AG09319 (cell line): ENCODE measurements at regions not wholly inside any gene's neighbourhood (a gene's known extent, or its start where the extent isn't known, plus 50 kb on each side); places are given as distances from the start of the nearest gene placed in this dataset.

Experiments
- DNase-seq: peaks from one replicate; pipeline ENCODE4 v3.0.0-alpha.2; 2010; ENCODE audit warnings: low read depth; ENCODE audit errors: extremely low read depth
- TF ChIP-seq, protein P1 (sequence below): IDR thresholded peaks from 2 replicates; pipeline ENCODE4 v1.5.1; 2011; ENCODE audit warnings: low read depth, mild to moderate bottlenecking, inconsistent platforms, low read length, moderate library complexity

DNA sequence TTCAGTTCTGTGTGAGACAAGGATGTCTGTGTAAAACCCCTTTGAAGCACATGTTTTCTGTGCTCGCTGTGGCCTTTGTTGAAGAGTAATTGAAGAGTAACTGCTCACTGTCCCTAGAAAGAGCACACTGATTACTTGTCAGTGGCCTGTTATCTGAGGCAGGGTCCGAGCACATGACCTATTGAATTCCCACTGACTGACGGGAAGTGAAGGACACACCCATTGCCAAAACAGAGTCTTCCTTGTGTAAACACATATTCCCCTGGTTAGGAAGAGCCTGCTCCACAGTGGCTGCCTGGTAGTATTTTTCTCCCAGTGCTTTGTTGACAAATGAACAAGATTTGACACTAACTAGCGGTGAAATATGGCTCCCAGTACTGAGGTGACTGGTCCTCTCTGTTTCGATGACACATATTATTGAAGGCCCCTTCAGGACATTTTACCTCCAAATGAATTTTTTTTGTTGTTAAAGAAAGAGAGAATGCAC is 148.5 kb upstream of the GYPC start:
- TF ChIP-seq, protein P1, sequence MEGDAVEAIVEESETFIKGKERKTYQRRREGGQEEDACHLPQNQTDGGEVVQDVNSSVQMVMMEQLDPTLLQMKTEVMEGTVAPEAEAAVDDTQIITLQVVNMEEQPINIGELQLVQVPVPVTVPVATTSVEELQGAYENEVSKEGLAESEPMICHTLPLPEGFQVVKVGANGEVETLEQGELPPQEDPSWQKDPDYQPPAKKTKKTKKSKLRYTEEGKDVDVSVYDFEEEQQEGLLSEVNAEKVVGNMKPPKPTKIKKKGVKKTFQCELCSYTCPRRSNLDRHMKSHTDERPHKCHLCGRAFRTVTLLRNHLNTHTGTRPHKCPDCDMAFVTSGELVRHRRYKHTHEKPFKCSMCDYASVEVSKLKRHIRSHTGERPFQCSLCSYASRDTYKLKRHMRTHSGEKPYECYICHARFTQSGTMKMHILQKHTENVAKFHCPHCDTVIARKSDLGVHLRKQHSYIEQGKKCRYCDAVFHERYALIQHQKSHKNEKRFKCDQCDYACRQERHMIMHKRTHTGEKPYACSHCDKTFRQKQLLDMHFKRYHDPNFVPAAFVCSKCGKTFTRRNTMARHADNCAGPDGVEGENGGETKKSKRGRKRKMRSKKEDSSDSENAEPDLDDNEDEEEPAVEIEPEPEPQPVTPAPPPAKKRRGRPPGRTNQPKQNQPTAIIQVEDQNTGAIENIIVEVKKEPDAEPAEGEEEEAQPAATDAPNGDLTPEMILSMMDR: no peak
- no peak for DNase-seq

DNA sequence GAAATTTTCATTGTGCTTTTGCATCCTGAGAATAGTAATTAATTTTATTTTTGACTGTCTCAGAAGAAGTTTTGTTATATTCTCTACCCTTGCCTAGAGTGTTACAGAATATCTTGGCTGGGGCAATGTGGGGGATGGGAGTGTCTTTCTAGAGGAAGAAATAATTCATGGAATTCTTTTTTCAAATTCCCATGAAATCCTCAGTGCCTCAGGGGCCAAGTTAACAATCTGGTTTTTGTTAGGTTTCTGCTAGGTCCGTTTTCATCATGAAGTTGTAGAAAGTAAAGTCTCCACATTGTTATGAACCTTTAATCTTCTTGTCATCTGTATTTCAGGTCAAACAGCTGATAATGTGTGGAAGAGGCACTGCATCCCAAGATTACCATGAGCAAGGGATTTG is 145.6 kb upstream of the GYPC start:
- TF ChIP-seq, protein P1: no peak
- DNase-seq: no peak

DNA sequence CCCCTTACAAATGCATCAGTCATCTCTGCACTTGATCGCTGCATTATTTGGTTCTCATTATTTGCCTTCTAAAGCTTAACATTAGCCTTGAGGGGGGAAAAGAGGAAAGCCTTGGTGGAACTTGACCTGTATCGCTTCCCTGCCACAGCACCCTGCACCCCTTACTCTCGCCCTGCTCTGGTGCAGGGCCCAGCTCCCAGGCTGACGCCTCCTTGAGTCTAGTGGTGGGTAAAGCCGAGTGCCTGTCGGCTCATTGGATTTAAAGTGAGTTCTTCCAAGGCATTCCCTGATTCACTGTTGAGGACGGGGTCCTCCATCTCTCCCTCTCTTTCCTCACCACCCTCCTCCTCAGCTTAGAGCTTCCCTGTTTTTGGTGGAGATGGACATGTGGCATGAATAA is 145.0 kb upstream of the GYPC start:
- TF ChIP-seq, protein P1: no peak
- DNase-seq: no peak

DNA sequence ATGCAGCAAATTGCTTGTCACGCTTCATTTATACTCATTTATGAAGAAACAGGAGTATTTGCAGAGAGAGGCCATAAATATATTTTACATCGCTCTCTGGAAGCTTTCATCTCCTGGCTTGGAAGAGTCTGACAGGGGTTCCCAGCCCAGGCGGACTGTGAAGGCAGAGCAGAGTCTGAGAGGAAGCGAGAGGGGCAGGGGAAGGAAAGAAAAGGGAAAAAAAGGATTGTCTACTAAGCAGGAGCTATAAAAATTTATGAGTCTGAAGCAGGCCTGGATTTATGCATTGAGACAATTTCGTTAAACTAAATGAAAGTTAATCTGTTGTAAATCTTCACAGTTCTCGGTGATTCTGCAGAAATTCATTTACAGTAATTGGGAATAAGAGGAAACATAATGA is 143.9 kb upstream of the GYPC start:
- TF ChIP-seq, protein P1: no peak
- DNase-seq: no peak

DNA sequence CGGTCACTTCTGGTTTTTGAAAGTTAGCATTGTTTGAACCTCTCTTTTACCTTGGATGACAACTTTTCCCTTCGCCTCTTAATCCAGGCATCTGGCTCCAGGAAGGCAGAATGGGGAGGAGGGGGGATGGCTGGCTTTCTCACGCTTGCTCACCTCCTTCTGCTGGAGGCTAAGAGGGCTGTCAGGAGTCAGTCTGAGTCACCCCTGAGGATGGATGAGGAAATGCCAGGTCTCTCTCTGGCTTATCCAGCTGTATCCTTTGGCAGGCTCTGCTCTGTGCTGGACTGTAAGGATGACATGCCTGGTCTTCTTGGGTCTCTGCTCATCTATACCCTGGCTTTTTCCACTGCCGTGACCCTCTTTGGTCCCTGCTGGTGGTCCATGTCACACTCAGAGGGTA is 142.9 kb upstream of the GYPC start:
- TF ChIP-seq, protein P1: no peak
- no peak for DNase-seq

DNA sequence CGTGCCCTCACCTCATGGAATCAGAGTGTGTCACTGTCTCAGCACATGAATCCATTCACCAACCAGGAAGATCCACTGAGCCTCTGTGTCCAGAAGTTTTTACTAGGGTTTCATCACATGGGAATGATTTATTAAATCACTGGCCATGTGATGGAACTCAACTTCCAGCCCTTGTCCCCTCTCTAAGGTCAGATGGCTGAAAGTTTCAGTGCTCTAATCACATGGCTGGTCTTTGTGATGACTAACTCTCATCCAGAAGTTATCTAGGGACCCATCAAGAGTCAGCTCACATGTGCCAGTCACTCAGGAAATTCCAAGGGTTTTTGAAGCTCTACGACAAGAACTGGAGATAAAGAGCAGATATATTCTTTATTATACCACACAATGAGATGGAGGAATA is 140.5 kb upstream of the GYPC start:
- TF ChIP-seq, protein P1: no peak
- DNase-seq: no peak

DNA sequence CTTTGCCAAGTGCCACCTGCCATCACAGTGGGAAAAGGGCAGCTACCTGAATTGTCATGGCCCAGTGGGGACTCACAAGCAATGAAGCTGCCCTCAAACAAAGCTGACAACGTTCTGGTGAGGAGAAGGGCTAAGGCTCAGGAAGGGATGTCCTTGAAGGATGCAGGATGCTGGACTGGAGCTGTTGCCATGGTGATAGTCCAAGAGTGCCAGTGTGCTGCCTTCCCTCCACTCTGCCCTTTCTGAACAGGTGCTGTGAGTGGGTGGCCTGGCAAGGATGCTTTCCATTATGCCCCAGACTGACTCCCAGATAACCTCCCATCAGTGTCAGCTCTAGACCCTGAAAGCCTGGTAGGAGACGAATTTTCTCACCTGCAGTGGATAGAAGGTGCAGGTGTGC is 137.8 kb upstream of the GYPC start:
- TF ChIP-seq, protein P1: no peak

More for the DNA sequence above, 137.8 kb upstream of the GYPC start:
- no peak for DNase-seq
